H9 (cell line): ENCODE measurements at regions not wholly inside any gene's neighbourhood (a gene's known extent, or its start where the extent isn't known, plus 50 kb on each side); places are given as distances from the start of the nearest gene placed in this dataset.

Experiments
- DNase-seq: peaks from one replicate; pipeline ENCODE4 v3.0.0-alpha.2; 2017
- H2AFZ ChIP-seq: one replicate; pipeline ENCODE4 v1.6.1; 2013; ENCODE audit warnings: mild to moderate bottlenecking, low read length, control low read depth, moderate library complexity
- H2AK5ac ChIP-seq: 2 replicates; pipeline ENCODE4 v1.6.1; 2013; ENCODE audit warnings: low read length, control low read depth, mixed read lengths; ENCODE audit not compliant: insufficient read length
- H2BK120ac ChIP-seq: one replicate; pipeline ENCODE4 v1.6.1; 2013; ENCODE audit warnings: low read depth, mild to moderate bottlenecking, low read length, control low read depth, inconsistent platforms; ENCODE audit not compliant: poor library complexity, severe bottlenecking
- H2BK12ac ChIP-seq: 2 replicates; pipeline ENCODE4 v1.6.1; 2013; ENCODE audit warnings: low read length, control low read depth, mixed read lengths, low read depth; ENCODE audit not compliant: insufficient read length
- H2BK15ac ChIP-seq: 2 replicates; pipeline ENCODE4 v1.6.1; 2013; ENCODE audit warnings: low read depth, low read length, control low read depth
- H2BK20ac ChIP-seq: one replicate; pipeline ENCODE4 v1.6.1; 2013; ENCODE audit warnings: low read depth, mild to moderate bottlenecking, low read length, control low read depth, inconsistent platforms; ENCODE audit not compliant: poor library complexity, severe bottlenecking
- H2BK5ac ChIP-seq: 2 replicates; pipeline ENCODE4 v1.6.1; 2013; ENCODE audit warnings: low read length, control low read depth, mixed read lengths; ENCODE audit not compliant: insufficient read length
- H3K14ac ChIP-seq: 2 replicates; pipeline ENCODE4 v1.6.1; 2013; ENCODE audit warnings: low read length, control low read depth; ENCODE audit not compliant: insufficient read depth
- H3K18ac ChIP-seq: 2 replicates; pipeline ENCODE4 v1.6.1; 2013; ENCODE audit warnings: low read depth, mild to moderate bottlenecking, mixed read lengths, low read length, control low read depth; ENCODE audit not compliant: insufficient read length
- H3K23ac ChIP-seq: 2 replicates; pipeline ENCODE4 v1.6.1; 2013; ENCODE audit warnings: low read length, control low read depth, mixed read lengths, low read depth; ENCODE audit not compliant: insufficient read length
- H3K23me2 ChIP-seq: 2 replicates; pipeline ENCODE4 v1.6.1; 2013; ENCODE audit warnings: low read depth, mild to moderate bottlenecking, mixed read lengths, low read length, control low read depth; ENCODE audit not compliant: insufficient read length, poor library complexity, severe bottlenecking
- H3K27ac ChIP-seq: 2 replicates; pipeline ENCODE4 v1.5.1; 2013; ENCODE audit warnings: low read length, control low read depth, mixed read lengths, low read depth; ENCODE audit not compliant: insufficient read length
- H3K27me3 ChIP-seq: 2 replicates; pipeline ENCODE4 v1.6.1; 2013; ENCODE audit warnings: low read length, control low read depth, inconsistent platforms; ENCODE audit not compliant: insufficient read depth
- H3K4ac ChIP-seq: 2 replicates; pipeline ENCODE4 v1.6.1; 2013; ENCODE audit warnings: low read depth, mild to moderate bottlenecking, control low read depth, inconsistent platforms, low read length, moderate library complexity
- H3K4me1 ChIP-seq: 2 replicates; pipeline ENCODE4 v1.6.1; 2013; ENCODE audit warnings: low read length, control low read depth, inconsistent platforms; ENCODE audit not compliant: insufficient read depth
- H3K4me2 ChIP-seq: 2 replicates; pipeline ENCODE4 v1.6.1; 2013; ENCODE audit warnings: low read length, control low read depth, mixed read lengths; ENCODE audit not compliant: insufficient read length, insufficient read depth
- H3K56ac ChIP-seq: 2 replicates; pipeline ENCODE4 v1.6.1; 2013; ENCODE audit warnings: low read depth, mild to moderate bottlenecking, mixed read lengths, low read length, control low read depth; ENCODE audit not compliant: insufficient read length
- H3K79me1 ChIP-seq: 2 replicates; pipeline ENCODE4 v1.6.1; 2013; ENCODE audit warnings: low read depth, mild to moderate bottlenecking, moderate library complexity, low read length, control low read depth, inconsistent platforms; ENCODE audit not compliant: insufficient read depth, poor library complexity, severe bottlenecking
- H3K79me2 ChIP-seq: 2 replicates; pipeline ENCODE4 v1.6.1; 2013; ENCODE audit warnings: low read length, control low read depth, inconsistent platforms; ENCODE audit not compliant: insufficient read depth
- H3K9ac ChIP-seq: 2 replicates; pipeline ENCODE4 v1.6.1; 2013; ENCODE audit warnings: low read length, control low read depth, mixed read lengths; ENCODE audit not compliant: insufficient read length; ENCODE audit errors: extremely low read depth
- H3K9me3 ChIP-seq: one replicate; pipeline ENCODE4 v1.6.1; 2013; ENCODE audit warnings: low read depth, low read length, inconsistent platforms; ENCODE audit not compliant: control insufficient read depth
- H3T11ph ChIP-seq: one replicate; pipeline ENCODE4 v1.6.1; 2013; ENCODE audit warnings: mild to moderate bottlenecking, low read length, control low read depth, inconsistent platforms
- H4K20me1 ChIP-seq: one replicate; pipeline ENCODE4 v1.6.1; 2013; ENCODE audit not compliant: control insufficient read depth, insufficient read length, insufficient read depth
- H4K5ac ChIP-seq: 2 replicates; pipeline ENCODE4 v1.6.1; 2013; ENCODE audit warnings: low read depth, mild to moderate bottlenecking, mixed read lengths, low read length, control low read depth; ENCODE audit not compliant: insufficient read length
- H4K8ac ChIP-seq: replicated peaks from 2 replicates; pipeline ENCODE4 v1.6.1; 2013; ENCODE audit warnings: low read length, control low read depth, mixed read lengths, low read depth; ENCODE audit not compliant: insufficient read length
- H4K91ac ChIP-seq: 2 replicates; pipeline ENCODE4 v1.6.1; 2013; ENCODE audit warnings: low read depth, mild to moderate bottlenecking, moderate library complexity, mixed read lengths, low read length, control low read depth; ENCODE audit not compliant: insufficient read length
- H3K27ac Mint-ChIP-seq, 3 experiments: 2 replicates in 2 of 3; 3 replicates in 1 of 3; pipeline ENCODE4 v1.8.0; 2020 to 2021; ENCODE audit warnings: mixed read lengths in 3 of 3, mild to moderate bottlenecking in 1 of 3, moderate library complexity in 1 of 3
- H3K27me3 Mint-ChIP-seq: 2 replicates; pipeline ENCODE4 v1.8.0; 2021; ENCODE audit warnings: low read depth, mild to moderate bottlenecking, moderate library complexity, mixed read lengths
- H3K36me3 Mint-ChIP-seq, 3 experiments: 2 replicates in 2 of 3; 3 replicates in 1 of 3; pipeline ENCODE4 v1.8.0; 2020 to 2021; ENCODE audit warnings: low read depth in 3 of 3, mixed read lengths in 3 of 3; ENCODE audit not compliant: insufficient read depth in 1 of 3
- H3K4me1 Mint-ChIP-seq, 2 experiments: 2 replicates each; pipeline ENCODE4 v1.8.0; 2020; ENCODE audit warnings: mixed read lengths in 2 of 2
- H3K4me3 Mint-ChIP-seq, 2 experiments: 2 replicates in 1 of 2; 3 replicates in 1 of 2; pipeline ENCODE4 v1.8.0; 2020 to 2021; ENCODE audit warnings: mild to moderate bottlenecking in 2 of 2, mixed read lengths in 2 of 2, moderate library complexity in 1 of 2
- H3K9me3 Mint-ChIP-seq, 2 experiments: 2 replicates in 1 of 2; 3 replicates in 1 of 2; pipeline ENCODE4 v1.8.0; 2020; ENCODE audit warnings: mild to moderate bottlenecking in 2 of 2, mixed read lengths in 2 of 2, moderate library complexity in 1 of 2
- WGBS: extraction: QIAGEN DNeasy Blood & Tissue Kit; methylation state at CpG from one replicate; pipeline ENCODE4 v1.1.7; 2013; ENCODE audit warnings: missing lambda C conversion rate, low lambda C conversion rate, mixed read lengths; ENCODE audit not compliant: insufficient read length; ENCODE audit errors: extremely low coverage; 5-methylcytosine and 5-hydroxymethylcytosine counted together
- TF ChIP-seq, protein P1 (sequence below): fragments of 200-600 bp; sonication (generic); conservative IDR thresholded peaks from 3 replicates; pipeline ENCODE4 v1.8.0; 2021; ENCODE audit warnings: antibody characterized with exemption, mild to moderate bottlenecking

DNA sequence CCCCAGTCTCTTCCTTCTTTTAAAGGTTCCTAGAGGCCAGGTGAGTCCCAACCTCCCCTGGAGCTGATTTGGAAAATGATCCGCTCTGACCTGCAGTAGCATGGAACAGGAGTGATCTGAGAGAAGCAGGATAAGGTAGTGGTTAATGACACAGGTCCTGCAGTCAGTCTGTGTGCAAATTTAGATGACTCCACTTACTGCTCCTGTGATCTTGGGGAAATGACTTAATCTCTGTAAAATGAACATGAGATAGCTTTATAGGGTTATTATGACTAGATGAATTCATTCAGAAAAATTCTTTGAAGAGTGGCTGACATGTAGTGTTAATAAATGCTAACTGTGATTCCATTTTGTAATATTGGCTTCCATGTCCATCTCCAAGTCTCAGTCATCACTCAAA is 374.9 kb upstream of the CAMK1G start:
- Histone ChIP-seq H2BK20ac (no peak overlapping the region), H4K8ac (no peak overlapping the region), H3K56ac (no peak overlapping the region), H3T11ph (no peak overlapping the region), H3K4me2 (peak overlapping the region; percentile 75), H2AFZ (no peak overlapping the region), H4K20me1 (no peaks in the 10 kb centered on the region), H2AK5ac (no peak overlapping the region), H3K4ac (no peak overlapping the region), H2BK5ac (no peak overlapping the region), H4K91ac (no peak overlapping the region), H3K23ac (no peak overlapping the region), H4K5ac (no peak overlapping the region), H2BK120ac (no peak overlapping the region), H3K9ac (no peak overlapping the region), H3K18ac (no peak overlapping the region), H3K4me1 (peaks cover 6% of the 10 kb centered on the region; the same call in 1 of the 2 replicates), H3K14ac (no peak overlapping the region), H3K79me2 (no peaks in the 10 kb centered on the region), H3K27me3 (no peaks in the 10 kb centered on the region), H2BK12ac (no peak overlapping the region), H3K79me1 (no peaks in the 10 kb centered on the region), H3K27ac (no peak overlapping the region), H3K23me2 (peaks cover 6% of the 10 kb centered on the region), H3K9me3 (no peaks in the 10 kb centered on the region), H2BK15ac (no peak overlapping the region)
- H3K36me3 Mint-ChIP-seq: no peaks in the 10 kb centered on the region
- no peaks in the 10 kb centered on the region for H3K9me3 Mint-ChIP-seq
- DNase-seq: no peak
- TF ChIP-seq, protein P1, sequence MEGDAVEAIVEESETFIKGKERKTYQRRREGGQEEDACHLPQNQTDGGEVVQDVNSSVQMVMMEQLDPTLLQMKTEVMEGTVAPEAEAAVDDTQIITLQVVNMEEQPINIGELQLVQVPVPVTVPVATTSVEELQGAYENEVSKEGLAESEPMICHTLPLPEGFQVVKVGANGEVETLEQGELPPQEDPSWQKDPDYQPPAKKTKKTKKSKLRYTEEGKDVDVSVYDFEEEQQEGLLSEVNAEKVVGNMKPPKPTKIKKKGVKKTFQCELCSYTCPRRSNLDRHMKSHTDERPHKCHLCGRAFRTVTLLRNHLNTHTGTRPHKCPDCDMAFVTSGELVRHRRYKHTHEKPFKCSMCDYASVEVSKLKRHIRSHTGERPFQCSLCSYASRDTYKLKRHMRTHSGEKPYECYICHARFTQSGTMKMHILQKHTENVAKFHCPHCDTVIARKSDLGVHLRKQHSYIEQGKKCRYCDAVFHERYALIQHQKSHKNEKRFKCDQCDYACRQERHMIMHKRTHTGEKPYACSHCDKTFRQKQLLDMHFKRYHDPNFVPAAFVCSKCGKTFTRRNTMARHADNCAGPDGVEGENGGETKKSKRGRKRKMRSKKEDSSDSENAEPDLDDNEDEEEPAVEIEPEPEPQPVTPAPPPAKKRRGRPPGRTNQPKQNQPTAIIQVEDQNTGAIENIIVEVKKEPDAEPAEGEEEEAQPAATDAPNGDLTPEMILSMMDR: no peak
- WGBS: no CpG with 5 or more reads among the region's 1 CpG
- no peak overlapping the region for H3K4me3 Mint-ChIP-seq
- H3K27me3 Mint-ChIP-seq: peaks cover 13% of the 10 kb centered on the region
- peaks cover 7 to 16% of the 10 kb centered on the region in 2 experiments for H3K4me1 Mint-ChIP-seq
- H3K27ac Mint-ChIP-seq: no peak overlapping the region
